ENCODE measurements at regions not wholly inside any gene's neighbourhood (a gene's known extent, or its start where the extent isn't known, plus 50 kb on each side); places are given as distances from the start of the nearest gene placed in this dataset.

- DNase-seq (ENCODE audit: low read depth), result no peak
Measured at GRCh38 chr18:64322189-64322588, 173.3 kb upstream of the LINC00305 start.

- no peak for DNase-seq (ENCODE audit: low read depth)
Measured at GRCh38 chr18:64318547-64318946, 169.7 kb upstream of the LINC00305 start.

- DNase-seq (ENCODE audit: low read depth), result no peak
Measured at GRCh38 chr18:64311859-64312258, 163.0 kb upstream of the LINC00305 start.

DNA sequence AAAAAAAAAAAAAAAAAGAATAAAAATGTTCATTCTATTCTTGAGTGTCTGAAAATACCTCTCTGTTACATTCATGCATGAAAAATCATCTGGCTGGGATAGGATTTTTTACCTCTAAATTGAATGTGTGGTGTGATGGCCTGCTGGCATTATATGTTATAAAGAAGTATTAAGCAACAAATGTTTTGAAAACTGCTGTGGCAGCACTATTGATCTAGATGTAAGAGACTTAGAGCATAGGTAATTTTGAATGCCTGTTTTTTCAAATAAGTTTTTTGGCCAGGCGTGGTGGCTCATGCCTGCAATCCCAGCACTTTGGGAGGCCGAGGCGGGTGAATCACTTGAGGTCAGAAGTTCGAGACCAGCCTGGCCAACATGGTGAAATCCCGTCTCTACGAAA, 147.0 kb upstream of the LINC00305 start:
- no peak for DNase-seq (ENCODE audit: low read depth)

- no peak for DNase-seq (ENCODE audit: low read depth)
Measured at GRCh38 chr18:64294967-64295366, 146.1 kb upstream of the LINC00305 start.

DNA sequence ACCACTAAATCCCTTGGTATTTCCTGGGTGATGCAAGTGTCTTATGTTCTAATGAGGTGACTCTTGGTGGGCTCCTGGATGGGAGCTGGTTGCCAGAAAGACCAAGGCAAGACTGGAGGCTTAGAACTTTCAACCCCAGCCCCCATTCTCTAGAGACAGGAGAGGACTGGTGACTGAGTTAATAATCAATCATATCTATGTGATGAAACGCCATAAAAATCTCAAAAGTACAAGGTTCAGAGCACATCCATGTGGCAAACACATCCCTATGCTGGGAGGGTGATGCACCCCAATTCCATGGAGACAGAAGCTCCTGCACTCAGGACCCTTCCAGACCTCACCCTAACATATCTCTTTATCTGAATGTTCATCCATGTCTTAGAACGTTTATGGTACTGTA, 139.5 kb upstream of the LINC00305 start:
- DNase-seq (ENCODE audit: low read depth), result no peak

DNA sequence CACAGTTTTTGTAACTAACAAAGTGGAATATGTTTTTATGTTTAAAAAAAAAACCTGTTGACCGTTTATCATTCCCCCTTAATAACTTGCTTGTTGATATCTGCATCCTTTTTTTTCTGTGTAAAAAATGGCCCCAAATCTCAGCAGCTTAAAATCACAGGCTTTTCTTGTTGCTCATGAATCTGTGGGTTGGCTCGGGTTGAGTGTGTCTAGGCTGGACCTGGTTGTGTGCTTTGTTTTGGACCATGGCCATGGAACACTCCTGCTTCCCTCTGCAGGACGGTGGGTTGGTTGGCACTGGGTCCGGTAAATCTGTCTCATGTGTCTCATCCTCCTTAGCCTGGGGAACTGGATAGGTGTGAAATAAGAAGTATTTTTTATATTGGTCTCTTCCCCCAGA, 139.0 kb upstream of the LINC00305 start:
- DNase-seq (ENCODE audit: low read depth), result no peak

GRCh38 chr18:64283059-64283458, 134.2 kb upstream of the LINC00305 start:
- no peak for DNase-seq (ENCODE audit: low read depth)

- DNase-seq (ENCODE audit: low read depth), result no peak
Measured at GRCh38 chr18:64278026-64278425, 129.1 kb upstream of the LINC00305 start.

DNA sequence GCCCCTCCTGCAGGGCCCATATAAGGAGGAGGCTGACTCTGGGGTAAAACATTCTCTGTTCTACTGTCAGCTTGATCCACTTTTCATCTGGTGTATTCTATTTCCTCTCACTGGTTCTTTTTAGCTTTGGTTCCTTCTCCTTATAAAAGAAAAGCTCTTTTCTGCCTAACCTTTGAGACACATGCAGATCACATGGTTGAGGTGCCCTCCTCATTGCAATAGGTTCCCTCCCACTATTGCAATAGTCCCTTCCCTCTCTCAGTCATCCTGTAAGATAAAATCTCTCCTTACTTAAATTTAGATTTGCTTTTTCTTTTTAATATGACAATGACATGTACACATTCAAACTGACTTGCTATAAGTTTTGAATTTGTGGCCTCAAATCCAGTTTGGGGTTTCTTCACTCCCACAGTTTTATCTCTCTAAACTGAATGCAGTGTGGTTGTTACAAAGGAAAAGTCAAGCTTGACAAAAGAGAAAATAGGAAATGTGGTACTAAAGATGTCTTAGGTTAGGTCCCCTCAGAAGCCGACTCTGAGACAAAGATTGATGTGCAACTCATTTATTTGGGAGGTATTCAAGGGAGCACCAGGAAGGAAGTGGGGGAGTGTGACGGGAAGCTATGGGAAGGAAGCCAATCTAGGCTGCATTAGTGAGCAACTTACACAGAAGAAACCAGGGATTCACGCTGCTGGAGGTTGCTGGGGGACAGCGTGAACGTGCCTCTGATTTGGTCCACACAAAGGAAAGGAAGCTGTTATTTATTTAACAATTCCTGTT, 127.6 kb upstream of the LINC00305 start:
- no peak for DNase-seq (ENCODE audit: low read depth)

DNA sequence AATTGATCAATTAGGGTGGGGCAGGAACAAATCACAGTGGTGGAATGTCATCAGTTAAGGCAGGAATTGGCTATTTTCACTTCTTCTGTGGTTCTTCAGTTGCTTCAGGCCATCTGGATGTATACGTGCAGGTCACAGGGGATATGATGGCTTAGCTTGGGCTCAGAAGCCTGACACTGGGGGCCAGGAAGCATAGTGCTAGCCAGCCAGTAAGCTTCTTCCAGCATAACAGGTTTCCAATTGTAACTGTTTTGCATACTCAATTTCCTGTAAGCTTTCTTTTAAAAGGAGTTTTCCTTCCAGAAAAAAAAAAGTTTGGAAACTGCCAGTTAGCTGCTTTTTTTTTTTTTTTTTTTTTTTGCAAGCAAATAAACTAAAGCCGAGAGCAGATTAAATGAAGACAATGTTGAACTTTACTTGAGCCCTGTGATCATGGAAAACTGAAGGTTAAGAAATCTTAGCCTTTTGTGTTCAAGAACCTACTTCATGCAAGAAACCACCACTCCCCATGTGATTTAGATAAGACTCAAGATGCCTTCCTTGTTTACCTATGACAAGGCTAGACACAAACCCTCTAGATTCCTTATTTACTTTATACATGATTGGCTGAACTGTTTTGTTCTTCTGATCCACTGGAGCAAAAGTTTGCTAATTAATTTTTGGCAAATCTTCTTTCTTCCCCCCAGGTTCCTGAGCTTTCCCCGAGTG, 126.9 kb upstream of the LINC00305 start:
- DNase-seq (ENCODE audit: low read depth), result no peak

- no peak for DNase-seq (ENCODE audit: low read depth)
Measured at GRCh38 chr18:64273724-64274123, 124.8 kb upstream of the LINC00305 start.

- no peak for DNase-seq (ENCODE audit: low read depth)
Measured at GRCh38 chr18:64271975-64272659, 123.2 kb upstream of the LINC00305 start.

- no peak for DNase-seq (ENCODE audit: low read depth)
Measured at GRCh38 chr18:64271246-64271645, 122.4 kb upstream of the LINC00305 start.

DNA sequence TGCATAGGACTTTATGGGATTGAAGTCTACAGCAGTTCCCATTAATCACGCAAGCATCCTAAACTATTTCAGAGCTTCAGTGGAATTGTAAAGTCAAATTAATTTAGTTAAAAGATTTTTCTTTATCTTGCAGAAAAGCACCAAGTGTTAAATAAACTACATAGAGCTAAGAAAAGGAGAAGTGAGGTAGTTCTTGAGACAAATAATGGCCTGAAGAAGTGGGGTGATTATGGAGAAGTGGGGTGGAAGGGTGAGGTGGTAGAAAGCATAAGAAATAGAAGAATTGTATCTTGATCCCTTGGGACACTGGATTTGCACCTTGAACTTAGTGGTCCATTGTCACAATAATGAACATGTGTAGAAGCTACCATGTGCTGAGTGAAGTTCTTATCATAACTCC, 121.7 kb upstream of the LINC00305 start:
- DNase-seq (ENCODE audit: low read depth), result no peak

DNA sequence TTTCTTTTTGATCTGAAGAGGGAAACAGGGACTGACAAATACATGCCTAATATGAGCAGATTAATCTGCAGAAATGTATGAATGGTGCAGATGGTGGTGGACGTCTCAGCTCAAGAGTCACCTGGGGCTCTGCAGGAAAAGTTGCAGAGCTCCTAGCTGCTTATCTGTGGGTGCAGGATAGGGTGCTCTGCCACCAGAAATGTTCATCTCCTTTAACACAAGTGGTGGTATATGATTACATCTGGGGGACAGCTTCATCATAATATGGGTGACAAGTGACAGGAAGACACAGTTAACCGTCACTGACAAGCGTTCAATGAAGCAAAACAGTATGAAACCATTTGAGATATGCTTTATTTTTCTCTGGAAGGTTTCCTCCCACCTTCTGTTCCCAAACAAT, 121.2 kb upstream of the LINC00305 start:
- DNase-seq (ENCODE audit: low read depth), result no peak

- no peak for DNase-seq (ENCODE audit: low read depth)
Measured at GRCh38 chr18:64264171-64264570, 115.3 kb upstream of the LINC00305 start.

DNA sequence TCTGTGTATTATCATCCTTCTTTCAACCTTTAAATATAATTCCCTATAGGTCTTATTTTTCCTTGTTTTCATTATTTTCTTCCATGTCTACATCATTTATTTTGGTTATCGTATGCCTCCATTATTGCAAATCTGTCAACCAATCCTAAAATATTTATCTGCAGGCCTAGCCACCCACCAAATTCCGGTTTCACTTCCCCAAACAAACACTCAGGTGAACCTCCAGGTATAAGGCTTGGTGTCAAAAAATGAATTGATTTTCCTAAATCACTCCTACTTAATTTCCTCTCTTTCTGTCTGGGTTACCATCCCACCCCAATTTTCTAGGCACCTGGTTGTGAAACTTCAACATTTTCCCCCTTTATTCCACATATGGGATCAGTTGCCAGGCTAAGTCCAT, 111.9 kb upstream of the LINC00305 start:
- DNase-seq (ENCODE audit: low read depth), result no peak

- DNase-seq (ENCODE audit: low read depth), result no peak
Measured at GRCh38 chr18:64259871-64260270, 111.0 kb upstream of the LINC00305 start.

GRCh38 chr18:64258111-64258650, 109.3 kb upstream of the LINC00305 start:
- no peak for DNase-seq (ENCODE audit: low read depth)

DNA sequence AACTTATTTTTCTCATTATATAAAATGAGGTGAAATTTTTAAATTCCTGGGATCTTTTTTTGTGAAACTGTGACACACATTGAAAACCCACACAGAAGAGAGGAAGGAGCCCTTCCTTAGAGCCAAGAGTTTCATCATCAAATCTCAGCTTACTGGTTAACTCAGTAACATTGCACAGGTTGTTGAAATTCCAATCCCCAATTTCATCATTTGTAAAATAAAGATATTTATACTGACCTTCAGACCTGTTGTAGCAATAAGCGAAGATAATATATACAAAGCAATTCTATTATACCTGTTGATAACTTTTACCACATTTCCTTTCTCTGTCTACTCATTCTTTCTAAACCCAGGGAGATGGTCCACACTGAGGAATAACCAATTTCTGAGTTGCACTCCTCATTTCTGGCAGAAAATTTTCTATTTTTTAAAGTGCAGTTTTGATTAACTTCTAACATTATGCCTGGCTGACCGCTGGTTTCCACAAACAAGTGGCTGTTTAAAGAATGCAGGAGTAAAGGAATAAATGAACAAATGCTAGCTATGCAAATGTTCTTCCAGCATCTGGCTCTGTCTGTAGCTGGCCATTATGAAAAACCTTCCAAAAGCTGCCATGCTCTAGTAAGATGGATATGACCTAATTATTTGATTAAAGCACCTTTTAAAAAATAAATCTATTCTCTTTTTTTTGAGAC, 105.7 kb upstream of the LINC00305 start:
- DNase-seq (ENCODE audit: low read depth), result no peak

DNA sequence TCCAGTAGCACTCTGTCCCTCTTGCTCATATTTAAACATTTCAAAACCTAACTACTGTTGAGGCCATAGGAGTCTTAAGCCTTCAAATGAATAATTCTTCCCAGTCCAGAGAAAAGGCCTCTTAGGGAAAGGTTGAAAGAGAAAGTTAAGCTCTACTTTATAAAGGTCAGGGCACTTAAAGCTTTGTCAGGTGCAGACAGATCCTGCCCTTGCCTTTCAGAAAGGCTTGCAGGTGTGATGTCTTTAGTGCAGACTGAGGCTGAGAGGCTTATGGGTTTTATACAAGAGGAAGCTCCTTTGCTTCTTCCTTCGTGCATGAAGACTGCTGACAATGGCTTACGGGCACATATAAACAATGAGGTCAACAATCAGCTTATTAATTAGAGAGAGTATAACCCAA, 105.0 kb upstream of the LINC00305 start:
- no peak for DNase-seq (ENCODE audit: low read depth)

Measured in iris pigment epithelial cell (primary cell).